ENCODE measurements at regions not wholly inside any gene's neighbourhood (a gene's known extent, or its start where the extent isn't known, plus 50 kb on each side); places are given as distances from the start of the nearest gene placed in this dataset.

DNA sequence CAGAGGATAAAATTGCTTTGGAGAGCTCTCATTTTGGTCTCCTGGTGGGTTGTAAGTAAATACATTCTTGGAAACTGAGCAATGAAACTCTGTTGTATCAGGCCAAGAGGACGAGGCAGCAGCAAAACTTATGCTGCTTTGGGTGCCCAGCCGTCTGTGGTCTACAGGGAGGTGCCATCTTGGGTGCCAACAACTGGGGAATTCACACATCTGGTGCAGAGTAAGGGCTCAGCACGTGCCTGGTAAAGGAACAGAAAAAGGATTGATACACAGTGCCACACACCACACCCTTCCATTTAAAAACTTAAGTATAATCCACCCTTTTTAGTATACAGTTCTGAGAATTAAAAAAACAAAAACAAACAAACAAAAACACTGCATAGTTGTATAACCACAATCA is 221.9 kb downstream of the TSN start:
- TF ChIP-seq, protein P1, sequence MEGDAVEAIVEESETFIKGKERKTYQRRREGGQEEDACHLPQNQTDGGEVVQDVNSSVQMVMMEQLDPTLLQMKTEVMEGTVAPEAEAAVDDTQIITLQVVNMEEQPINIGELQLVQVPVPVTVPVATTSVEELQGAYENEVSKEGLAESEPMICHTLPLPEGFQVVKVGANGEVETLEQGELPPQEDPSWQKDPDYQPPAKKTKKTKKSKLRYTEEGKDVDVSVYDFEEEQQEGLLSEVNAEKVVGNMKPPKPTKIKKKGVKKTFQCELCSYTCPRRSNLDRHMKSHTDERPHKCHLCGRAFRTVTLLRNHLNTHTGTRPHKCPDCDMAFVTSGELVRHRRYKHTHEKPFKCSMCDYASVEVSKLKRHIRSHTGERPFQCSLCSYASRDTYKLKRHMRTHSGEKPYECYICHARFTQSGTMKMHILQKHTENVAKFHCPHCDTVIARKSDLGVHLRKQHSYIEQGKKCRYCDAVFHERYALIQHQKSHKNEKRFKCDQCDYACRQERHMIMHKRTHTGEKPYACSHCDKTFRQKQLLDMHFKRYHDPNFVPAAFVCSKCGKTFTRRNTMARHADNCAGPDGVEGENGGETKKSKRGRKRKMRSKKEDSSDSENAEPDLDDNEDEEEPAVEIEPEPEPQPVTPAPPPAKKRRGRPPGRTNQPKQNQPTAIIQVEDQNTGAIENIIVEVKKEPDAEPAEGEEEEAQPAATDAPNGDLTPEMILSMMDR (IDR thresholded peaks at IDR 0.05; ENCODE audit: control extremely low read depth, extremely low read depth, low read depth, missing control alignments): no peak
- ChIA-PET POLR2A (no interaction called here), CTCF (interaction anchor here (1.0 to 2.2 kb wide), 3 partner anchors 9 to 20 kb away, joined by 3 to 7 read pairs (median 3); no protein-coding TSS in a partner anchor)
- no peak for DNase-seq (ENCODE audit: extremely low spot score)

DNA sequence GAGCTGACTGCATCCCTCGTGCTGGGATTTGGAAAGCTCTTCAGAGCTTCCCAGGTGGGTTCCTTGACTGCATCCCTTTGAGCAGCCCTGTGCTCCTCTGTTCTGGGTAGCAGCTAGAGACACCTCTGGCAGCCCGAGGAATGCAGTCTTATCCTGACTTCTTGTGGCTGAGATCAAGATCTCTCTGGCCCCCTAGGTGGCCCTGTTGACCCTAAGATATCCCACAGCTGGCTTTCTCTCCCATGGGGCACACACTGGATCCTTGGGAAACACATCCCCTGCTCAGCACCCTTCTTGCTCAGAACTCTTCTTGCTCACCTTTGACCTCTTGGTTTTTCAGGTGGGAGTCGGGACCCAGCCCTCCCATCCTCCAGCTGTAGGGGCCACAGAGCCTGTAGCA is 237.2 kb downstream of the TSN start:
- ChIA-PET POLR2A (no interaction called here), CTCF (no interaction called here)
- TF ChIP-seq, protein P1 (IDR thresholded peaks at IDR 0.05; ENCODE audit: control extremely low read depth, extremely low read depth, low read depth, missing control alignments): no peak
- no peak for DNase-seq (ENCODE audit: extremely low spot score)

DNA sequence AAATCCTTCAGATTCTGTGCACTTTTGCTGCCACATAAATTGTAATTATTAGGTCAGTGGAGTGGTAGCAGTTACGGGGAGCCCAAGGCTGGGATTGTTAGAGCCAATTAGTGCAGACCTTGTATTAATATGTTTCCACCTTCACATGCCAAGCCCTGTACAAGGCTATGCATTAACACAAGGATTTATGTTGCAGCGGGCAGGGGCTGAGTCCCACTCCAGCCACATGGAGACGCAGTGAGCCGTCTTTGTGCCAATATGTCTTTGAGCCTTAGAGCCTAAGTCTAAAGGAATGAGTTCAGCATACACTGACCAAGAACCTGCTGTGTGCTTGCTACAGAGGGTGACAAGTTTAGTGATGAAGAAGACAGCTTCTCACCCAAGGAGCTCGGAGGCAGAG is 238.2 kb downstream of the TSN start:
- ChIA-PET CTCF (no interaction called here), POLR2A (no interaction called here)
- TF ChIP-seq, protein P1 (IDR thresholded peaks at IDR 0.05; ENCODE audit: control extremely low read depth, extremely low read depth, low read depth, missing control alignments): no peak
- DNase-seq (ENCODE audit: extremely low spot score): no peak

DNA sequence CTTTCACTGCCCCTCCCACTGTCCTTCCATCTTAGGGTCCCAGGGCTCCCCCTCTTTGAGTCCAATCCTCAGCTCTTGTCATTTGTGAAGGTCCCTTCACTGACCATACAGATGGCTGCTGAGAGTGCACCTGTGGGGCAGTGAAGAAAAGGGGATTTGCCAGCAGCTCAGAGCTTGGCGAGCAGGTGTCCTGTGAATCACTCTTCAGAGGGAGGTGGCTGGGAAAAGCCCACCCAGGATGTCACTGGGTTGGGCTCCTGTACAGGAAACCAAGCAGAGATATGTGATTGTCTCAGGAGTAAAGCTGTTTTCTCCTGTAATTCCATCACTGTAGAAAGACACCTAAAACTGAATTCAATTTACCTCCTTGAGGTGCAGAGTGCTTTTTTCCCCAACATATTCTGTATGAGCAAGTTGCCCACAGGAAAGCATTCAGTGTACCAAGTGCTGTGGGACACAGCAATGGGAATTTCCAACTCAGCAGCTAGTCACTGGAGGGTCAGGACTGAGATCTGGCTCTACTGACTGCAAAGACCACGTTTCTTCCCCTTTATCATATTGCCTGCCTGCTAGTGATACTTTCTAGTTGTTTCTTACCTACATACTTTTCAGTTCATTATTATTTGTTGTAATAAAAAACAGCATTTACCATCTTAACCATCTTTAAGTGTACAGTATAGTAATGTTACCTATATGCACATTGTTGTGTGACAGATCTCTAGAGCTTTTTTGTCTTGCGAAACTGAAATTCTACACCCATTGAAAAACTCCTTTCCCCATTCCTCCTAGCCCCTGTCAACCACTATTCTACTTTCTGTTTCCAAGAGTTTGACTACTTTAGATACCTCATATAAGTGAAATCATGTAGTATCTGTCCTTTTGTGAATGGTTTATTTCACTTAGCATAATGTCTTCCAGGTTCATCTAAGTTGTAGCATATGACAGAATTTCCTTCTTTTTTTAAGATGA is 239.1 kb downstream of the TSN start:
- POLR2A ChIA-PET: no interaction called here
- CTCF ChIA-PET: no interaction called here
- TF ChIP-seq, protein P1 (IDR thresholded peaks at IDR 0.05; ENCODE audit: control extremely low read depth, extremely low read depth, low read depth, missing control alignments): no peak
- DNase-seq (ENCODE audit: extremely low spot score): no peak

DNA sequence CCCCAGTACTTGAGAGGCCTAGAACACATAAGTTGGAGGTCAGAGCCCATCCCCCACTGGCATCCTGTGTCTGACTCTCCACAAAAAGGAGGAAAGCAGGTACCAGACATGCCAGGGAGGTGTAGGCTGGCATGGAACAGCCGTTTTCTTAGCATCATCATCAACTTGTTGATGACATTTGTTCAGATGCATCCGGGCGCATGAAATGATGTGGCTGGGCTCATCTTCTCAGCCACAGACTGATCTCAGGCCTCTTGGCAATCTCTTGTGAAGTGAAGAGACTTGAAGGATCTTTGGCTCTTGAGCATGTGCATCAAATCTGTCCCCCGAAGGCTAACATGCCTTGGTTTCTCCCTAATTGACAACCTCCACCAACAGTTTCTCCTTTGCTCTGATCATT is 243.3 kb downstream of the TSN start:
- POLR2A ChIA-PET: no interaction called here
- no peak for DNase-seq (ENCODE audit: extremely low spot score)
- TF ChIP-seq, protein P1 (IDR thresholded peaks at IDR 0.05; ENCODE audit: control extremely low read depth, extremely low read depth, low read depth, missing control alignments): no peak
- CTCF ChIA-PET: interaction anchor here (0.6 to 1.6 kb wide), 2 partner anchors 9 to 13 kb away, joined by 3 to 8 read pairs; no protein-coding TSS in a partner anchor

DNA sequence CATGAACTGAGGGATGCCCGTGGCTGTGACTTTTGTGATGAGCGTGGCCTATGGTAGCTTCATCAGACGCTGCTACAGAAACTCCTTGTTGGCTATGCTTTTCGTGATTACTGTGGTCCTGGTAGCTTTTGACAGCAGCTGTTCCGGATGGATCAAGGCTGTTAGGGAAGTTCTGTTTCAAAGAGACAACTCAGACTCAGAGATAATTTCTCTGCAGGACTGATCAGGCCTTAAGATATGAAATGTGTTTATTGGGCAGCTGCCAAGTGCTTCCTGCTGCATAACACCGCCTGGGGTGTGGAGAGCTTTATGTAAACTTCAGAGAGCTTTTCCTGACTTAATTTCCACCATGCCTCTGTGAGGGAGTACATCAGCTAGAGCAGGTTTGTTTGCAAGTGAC is 243.8 kb downstream of the TSN start:
- ChIA-PET CTCF (interaction anchor here (0.6 to 1.6 kb wide), 2 partner anchors 9 to 13 kb away, joined by 3 to 8 read pairs; no protein-coding TSS in a partner anchor), POLR2A (no interaction called here)
- no peak for DNase-seq (ENCODE audit: extremely low spot score)
- TF ChIP-seq, protein P1 (IDR thresholded peaks at IDR 0.05; ENCODE audit: control extremely low read depth, extremely low read depth, low read depth, missing control alignments): no peak

Data from GM10248 (cell line).